ENCODE measurements at regions not wholly inside any gene's neighbourhood (a gene's known extent, or its start where the extent isn't known, plus 50 kb on each side); places are given as distances from the start of the nearest gene placed in this dataset.

DNA sequence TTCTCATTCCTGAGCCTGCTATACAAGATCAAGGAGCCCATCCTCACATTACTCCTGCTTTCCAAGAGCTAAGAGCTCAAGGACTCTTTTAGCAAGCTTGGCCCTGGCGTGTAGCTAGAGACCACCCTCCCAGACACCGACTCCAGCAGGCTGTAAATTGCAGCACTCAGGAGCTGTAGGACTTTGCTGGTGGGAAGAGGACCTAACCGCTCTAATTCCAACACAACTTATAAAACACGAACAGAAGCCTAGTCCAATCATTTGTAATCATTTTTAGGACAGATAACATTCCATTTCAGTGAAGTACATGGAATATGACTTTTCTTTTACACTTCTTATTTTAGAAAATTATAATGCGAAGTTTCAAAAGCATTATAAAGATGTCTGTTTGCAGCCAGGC lies 219.9 kb downstream of the NXNL2 start:
- TF ChIP-seq, protein P1, sequence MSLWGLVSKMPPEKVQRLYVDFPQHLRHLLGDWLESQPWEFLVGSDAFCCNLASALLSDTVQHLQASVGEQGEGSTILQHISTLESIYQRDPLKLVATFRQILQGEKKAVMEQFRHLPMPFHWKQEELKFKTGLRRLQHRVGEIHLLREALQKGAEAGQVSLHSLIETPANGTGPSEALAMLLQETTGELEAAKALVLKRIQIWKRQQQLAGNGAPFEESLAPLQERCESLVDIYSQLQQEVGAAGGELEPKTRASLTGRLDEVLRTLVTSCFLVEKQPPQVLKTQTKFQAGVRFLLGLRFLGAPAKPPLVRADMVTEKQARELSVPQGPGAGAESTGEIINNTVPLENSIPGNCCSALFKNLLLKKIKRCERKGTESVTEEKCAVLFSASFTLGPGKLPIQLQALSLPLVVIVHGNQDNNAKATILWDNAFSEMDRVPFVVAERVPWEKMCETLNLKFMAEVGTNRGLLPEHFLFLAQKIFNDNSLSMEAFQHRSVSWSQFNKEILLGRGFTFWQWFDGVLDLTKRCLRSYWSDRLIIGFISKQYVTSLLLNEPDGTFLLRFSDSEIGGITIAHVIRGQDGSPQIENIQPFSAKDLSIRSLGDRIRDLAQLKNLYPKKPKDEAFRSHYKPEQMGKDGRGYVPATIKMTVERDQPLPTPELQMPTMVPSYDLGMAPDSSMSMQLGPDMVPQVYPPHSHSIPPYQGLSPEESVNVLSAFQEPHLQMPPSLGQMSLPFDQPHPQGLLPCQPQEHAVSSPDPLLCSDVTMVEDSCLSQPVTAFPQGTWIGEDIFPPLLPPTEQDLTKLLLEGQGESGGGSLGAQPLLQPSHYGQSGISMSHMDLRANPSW (CRISPR knock-in tag; conservative IDR thresholded peaks at IDR 0.05; ENCODE audit: low read depth), result no peak
- TF ChIP-seq RELA (CRISPR knock-in tag; IDR thresholded peaks at IDR 0.05; ENCODE audit: borderline replicate concordance) (no peak), ZNF121 (CRISPR knock-in tag; IDR thresholded peaks at IDR 0.05) (no peak), TP53 (CRISPR knock-in tag; IDR thresholded peaks at IDR 0.05) (no peak), NFYB (CRISPR knock-in tag; conservative IDR thresholded peaks at IDR 0.05; ENCODE audit: low read depth) (no peak), MYBL2 (CRISPR knock-in tag; IDR thresholded peaks at IDR 0.05) (no peak), TEAD4 (CRISPR knock-in tag; IDR thresholded peaks at IDR 0.05) (no peak)
- TF ChIP-seq, protein P2, sequence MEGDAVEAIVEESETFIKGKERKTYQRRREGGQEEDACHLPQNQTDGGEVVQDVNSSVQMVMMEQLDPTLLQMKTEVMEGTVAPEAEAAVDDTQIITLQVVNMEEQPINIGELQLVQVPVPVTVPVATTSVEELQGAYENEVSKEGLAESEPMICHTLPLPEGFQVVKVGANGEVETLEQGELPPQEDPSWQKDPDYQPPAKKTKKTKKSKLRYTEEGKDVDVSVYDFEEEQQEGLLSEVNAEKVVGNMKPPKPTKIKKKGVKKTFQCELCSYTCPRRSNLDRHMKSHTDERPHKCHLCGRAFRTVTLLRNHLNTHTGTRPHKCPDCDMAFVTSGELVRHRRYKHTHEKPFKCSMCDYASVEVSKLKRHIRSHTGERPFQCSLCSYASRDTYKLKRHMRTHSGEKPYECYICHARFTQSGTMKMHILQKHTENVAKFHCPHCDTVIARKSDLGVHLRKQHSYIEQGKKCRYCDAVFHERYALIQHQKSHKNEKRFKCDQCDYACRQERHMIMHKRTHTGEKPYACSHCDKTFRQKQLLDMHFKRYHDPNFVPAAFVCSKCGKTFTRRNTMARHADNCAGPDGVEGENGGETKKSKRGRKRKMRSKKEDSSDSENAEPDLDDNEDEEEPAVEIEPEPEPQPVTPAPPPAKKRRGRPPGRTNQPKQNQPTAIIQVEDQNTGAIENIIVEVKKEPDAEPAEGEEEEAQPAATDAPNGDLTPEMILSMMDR (IDR thresholded peaks at IDR 0.05), result no peak
- TF ChIP-seq, protein P3, sequence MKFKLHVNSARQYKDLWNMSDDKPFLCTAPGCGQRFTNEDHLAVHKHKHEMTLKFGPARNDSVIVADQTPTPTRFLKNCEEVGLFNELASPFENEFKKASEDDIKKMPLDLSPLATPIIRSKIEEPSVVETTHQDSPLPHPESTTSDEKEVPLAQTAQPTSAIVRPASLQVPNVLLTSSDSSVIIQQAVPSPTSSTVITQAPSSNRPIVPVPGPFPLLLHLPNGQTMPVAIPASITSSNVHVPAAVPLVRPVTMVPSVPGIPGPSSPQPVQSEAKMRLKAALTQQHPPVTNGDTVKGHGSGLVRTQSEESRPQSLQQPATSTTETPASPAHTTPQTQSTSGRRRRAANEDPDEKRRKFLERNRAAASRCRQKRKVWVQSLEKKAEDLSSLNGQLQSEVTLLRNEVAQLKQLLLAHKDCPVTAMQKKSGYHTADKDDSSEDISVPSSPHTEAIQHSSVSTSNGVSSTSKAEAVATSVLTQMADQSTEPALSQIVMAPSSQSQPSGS (CRISPR knock-in tag; IDR thresholded peaks at IDR 0.05; ENCODE audit: borderline replicate concordance, low read depth), result no peak
- TF ChIP-seq, protein P4, sequence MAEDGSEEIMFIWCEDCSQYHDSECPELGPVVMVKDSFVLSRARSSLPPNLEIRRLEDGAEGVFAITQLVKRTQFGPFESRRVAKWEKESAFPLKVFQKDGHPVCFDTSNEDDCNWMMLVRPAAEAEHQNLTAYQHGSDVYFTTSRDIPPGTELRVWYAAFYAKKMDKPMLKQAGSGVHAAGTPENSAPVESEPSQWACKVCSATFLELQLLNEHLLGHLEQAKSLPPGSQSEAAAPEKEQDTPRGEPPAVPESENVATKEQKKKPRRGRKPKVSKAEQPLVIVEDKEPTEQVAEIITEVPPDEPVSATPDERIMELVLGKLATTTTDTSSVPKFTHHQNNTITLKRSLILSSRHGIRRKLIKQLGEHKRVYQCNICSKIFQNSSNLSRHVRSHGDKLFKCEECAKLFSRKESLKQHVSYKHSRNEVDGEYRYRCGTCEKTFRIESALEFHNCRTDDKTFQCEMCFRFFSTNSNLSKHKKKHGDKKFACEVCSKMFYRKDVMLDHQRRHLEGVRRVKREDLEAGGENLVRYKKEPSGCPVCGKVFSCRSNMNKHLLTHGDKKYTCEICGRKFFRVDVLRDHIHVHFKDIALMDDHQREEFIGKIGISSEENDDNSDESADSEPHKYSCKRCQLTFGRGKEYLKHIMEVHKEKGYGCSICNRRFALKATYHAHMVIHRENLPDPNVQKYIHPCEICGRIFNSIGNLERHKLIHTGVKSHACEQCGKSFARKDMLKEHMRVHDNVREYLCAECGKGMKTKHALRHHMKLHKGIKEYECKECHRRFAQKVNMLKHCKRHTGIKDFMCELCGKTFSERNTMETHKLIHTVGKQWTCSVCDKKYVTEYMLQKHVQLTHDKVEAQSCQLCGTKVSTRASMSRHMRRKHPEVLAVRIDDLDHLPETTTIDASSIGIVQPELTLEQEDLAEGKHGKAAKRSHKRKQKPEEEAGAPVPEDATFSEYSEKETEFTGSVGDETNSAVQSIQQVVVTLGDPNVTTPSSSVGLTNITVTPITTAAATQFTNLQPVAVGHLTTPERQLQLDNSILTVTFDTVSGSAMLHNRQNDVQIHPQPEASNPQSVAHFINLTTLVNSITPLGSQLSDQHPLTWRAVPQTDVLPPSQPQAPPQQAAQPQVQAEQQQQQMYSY (CRISPR knock-in tag; IDR thresholded peaks at IDR 0.05), result no peak
- TF ChIP-seq, protein P5, sequence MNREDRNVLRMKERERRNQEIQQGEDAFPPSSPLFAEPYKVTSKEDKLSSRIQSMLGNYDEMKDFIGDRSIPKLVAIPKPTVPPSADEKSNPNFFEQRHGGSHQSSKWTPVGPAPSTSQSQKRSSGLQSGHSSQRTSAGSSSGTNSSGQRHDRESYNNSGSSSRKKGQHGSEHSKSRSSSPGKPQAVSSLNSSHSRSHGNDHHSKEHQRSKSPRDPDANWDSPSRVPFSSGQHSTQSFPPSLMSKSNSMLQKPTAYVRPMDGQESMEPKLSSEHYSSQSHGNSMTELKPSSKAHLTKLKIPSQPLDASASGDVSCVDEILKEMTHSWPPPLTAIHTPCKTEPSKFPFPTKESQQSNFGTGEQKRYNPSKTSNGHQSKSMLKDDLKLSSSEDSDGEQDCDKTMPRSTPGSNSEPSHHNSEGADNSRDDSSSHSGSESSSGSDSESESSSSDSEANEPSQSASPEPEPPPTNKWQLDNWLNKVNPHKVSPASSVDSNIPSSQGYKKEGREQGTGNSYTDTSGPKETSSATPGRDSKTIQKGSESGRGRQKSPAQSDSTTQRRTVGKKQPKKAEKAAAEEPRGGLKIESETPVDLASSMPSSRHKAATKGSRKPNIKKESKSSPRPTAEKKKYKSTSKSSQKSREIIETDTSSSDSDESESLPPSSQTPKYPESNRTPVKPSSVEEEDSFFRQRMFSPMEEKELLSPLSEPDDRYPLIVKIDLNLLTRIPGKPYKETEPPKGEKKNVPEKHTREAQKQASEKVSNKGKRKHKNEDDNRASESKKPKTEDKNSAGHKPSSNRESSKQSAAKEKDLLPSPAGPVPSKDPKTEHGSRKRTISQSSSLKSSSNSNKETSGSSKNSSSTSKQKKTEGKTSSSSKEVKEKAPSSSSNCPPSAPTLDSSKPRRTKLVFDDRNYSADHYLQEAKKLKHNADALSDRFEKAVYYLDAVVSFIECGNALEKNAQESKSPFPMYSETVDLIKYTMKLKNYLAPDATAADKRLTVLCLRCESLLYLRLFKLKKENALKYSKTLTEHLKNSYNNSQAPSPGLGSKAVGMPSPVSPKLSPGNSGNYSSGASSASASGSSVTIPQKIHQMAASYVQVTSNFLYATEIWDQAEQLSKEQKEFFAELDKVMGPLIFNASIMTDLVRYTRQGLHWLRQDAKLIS (CRISPR knock-in tag; IDR thresholded peaks at IDR 0.05; ENCODE audit: borderline replicate concordance), result no peak
- TF ChIP-seq, protein P6, sequence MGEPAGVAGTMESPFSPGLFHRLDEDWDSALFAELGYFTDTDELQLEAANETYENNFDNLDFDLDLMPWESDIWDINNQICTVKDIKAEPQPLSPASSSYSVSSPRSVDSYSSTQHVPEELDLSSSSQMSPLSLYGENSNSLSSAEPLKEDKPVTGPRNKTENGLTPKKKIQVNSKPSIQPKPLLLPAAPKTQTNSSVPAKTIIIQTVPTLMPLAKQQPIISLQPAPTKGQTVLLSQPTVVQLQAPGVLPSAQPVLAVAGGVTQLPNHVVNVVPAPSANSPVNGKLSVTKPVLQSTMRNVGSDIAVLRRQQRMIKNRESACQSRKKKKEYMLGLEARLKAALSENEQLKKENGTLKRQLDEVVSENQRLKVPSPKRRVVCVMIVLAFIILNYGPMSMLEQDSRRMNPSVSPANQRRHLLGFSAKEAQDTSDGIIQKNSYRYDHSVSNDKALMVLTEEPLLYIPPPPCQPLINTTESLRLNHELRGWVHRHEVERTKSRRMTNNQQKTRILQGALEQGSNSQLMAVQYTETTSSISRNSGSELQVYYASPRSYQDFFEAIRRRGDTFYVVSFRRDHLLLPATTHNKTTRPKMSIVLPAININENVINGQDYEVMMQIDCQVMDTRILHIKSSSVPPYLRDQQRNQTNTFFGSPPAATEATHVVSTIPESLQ (CRISPR knock-in tag; IDR thresholded peaks at IDR 0.05), result no peak

All from WTC11 (cell line).